H1 (cell line): ENCODE measurements at regions not wholly inside any gene's neighbourhood (a gene's known extent, or its start where the extent isn't known, plus 50 kb on each side); places are given as distances from the start of the nearest gene placed in this dataset.

Experiments used
- ASH2L ChIP-seq: fragments of 200-600, 300-600 bp; sonication (generic); IDR thresholded peaks from one replicate; pipeline ENCODE4 v1.7.1; 2017; ENCODE audit warnings: low read length
- CBX8 ChIP-seq: fragments of 300-800, 300-1000 bp; sonication (generic); IDR thresholded peaks from 2 replicates; pipeline ENCODE4 v1.7.1; 2016; ENCODE audit warnings: low read depth, low read length, borderline replicate concordance
- CHD7 ChIP-seq: fragments of 300-600 bp; sonication (generic); IDR thresholded peaks from 2 replicates; pipeline ENCODE4 v1.7.1; 2012; ENCODE audit warnings: low read length, moderate library complexity, mild to moderate bottlenecking, inconsistent platforms; ENCODE audit not compliant: insufficient replicate concordance
- E2F6 ChIP-seq: IDR thresholded peaks from 2 replicates; pipeline ENCODE4 v1.6.1; 2012; ENCODE audit warnings: inconsistent platforms
- GABPA ChIP-seq: IDR thresholded peaks from 2 replicates; pipeline ENCODE4 v1.6.1; 2011; ENCODE audit warnings: mild to moderate bottlenecking, low read length, moderate library complexity, borderline replicate concordance; ENCODE audit not compliant: insufficient read depth
- NANOG ChIP-seq: IDR thresholded peaks from 2 replicates; pipeline ENCODE4 v1.6.1; 2011; ENCODE audit warnings: low read length, low read depth, mild to moderate bottlenecking, inconsistent platforms; ENCODE audit not compliant: insufficient read depth, poor library complexity, severe bottlenecking
- POLR2AphosphoS5 ChIP-seq: IDR thresholded peaks from 2 replicates; pipeline ENCODE4 v1.6.1; 2011; ENCODE audit warnings: low read depth, low read length
- RBBP5 ChIP-seq: IDR thresholded peaks from 2 replicates; pipeline ENCODE4 v1.7.1; 2012; ENCODE audit warnings: low read depth, mild to moderate bottlenecking, inconsistent platforms, low read length, moderate library complexity, borderline replicate concordance
- RFX5 ChIP-seq: IDR thresholded peaks from 2 replicates; pipeline ENCODE4 v1.6.1; 2011; ENCODE audit warnings: low read depth, low read length, improper control_type of control experiment, borderline replicate concordance
- RNF2 ChIP-seq: fragments of 200-900, 300-1000 bp; sonication (generic); IDR thresholded peaks from 2 replicates; pipeline ENCODE4 v1.7.1; 2016; ENCODE audit warnings: borderline replicate concordance, low read depth, mild to moderate bottlenecking, antibody characterized with exemption, low read length; ENCODE audit not compliant: poor library complexity, severe bottlenecking; ENCODE audit errors: missing control alignments
- SAP30 ChIP-seq: fragments of 300-600 bp; sonication (generic); IDR thresholded peaks from 2 replicates; pipeline ENCODE4 v1.7.1; 2012; ENCODE audit warnings: low read length, moderate library complexity, mild to moderate bottlenecking, inconsistent platforms; ENCODE audit not compliant: insufficient read depth, insufficient replicate concordance

GRCh38 chr5:158273035-158273434 lies 414.1 kb upstream of the CLINT1 start (continued):
- TF ChIP-seq SAP30 (no peak), NANOG (peak; percentile 91), E2F6 (no peak), GABPA (no peak), RBBP5 (no peak), POLR2AphosphoS5 (no peak), CBX8 (no peak), RNF2 (no peak), RFX5 (no peak), CHD7 (no peak), ASH2L (peak; percentile 44)
